ENCODE measurements at regions not wholly inside any gene's neighbourhood (a gene's known extent, or its start where the extent isn't known, plus 50 kb on each side); places are given as distances from the start of the nearest gene placed in this dataset.
A peak's percentile ranks its signal among the peaks of the same experiment; 100 is the strongest.

DNA sequence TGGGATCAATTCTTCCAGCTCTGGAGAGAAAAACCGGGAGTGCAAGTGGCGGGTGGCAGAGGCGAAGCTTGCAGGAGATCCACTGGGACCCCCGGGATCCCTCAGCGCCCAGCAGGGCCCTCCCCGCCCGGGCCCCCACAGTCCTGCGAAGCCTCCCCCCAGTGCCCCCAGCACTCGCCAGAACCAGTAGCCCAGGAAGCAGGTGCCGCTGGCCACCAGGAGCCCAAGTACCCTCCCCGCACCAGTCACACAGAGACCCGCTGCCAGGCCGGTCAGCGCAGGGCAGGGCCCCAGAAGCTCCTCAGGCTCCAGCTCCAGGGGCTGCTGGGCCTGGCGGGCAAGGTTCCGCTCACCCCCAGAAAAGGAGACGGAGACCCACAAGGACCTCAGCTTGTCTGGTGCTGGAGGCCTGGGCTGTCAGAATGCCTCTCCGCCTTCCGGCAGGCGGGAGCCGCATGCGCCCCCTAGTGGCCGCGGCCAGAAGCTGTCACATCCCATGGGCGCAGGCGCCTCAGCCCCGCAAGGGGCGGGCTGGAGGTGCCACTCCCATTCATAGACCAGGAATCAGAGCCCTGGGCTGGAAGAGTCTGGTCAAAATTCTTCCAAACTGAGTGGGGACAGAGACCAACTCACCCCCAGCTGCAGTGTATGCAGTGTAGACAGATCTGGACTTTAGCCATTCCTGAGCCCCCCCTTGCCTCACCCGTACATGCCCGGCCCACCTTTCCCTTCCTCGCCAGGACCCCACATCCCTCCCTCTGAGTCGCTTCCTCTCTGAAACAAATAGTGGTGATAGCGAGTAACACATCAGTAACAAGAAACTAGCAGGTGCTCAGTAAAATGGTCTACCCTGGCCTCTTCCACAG is 1002.3 kb downstream of the KCNJ18 start:
- TF ChIP-seq, protein P1, sequence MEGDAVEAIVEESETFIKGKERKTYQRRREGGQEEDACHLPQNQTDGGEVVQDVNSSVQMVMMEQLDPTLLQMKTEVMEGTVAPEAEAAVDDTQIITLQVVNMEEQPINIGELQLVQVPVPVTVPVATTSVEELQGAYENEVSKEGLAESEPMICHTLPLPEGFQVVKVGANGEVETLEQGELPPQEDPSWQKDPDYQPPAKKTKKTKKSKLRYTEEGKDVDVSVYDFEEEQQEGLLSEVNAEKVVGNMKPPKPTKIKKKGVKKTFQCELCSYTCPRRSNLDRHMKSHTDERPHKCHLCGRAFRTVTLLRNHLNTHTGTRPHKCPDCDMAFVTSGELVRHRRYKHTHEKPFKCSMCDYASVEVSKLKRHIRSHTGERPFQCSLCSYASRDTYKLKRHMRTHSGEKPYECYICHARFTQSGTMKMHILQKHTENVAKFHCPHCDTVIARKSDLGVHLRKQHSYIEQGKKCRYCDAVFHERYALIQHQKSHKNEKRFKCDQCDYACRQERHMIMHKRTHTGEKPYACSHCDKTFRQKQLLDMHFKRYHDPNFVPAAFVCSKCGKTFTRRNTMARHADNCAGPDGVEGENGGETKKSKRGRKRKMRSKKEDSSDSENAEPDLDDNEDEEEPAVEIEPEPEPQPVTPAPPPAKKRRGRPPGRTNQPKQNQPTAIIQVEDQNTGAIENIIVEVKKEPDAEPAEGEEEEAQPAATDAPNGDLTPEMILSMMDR (conservative IDR thresholded peaks at IDR 0.05; ENCODE audit: low read length), result 0 out of 2 replicates have a peak, but pooled peaks have one; percentile 31
- no peak for TF ChIP-seq EZH2phosphoT487 (IDR thresholded peaks at IDR 0.05; ENCODE audit: borderline replicate concordance)
